ENCODE measurements at regions not wholly inside any gene's neighbourhood (a gene's known extent, or its start where the extent isn't known, plus 50 kb on each side); places are given as distances from the start of the nearest gene placed in this dataset.
A peak's percentile ranks its signal among the peaks of the same experiment; 100 is the strongest.

- peak overlapping the region; percentile 63 for H2AFZ ChIP-seq (ENCODE audit: low read length)
- H3K4me2 ChIP-seq (ENCODE audit: insufficient read depth, low read length), result no peak overlapping the region
- H4K20me1 ChIP-seq (ENCODE audit: insufficient read depth, low read length), result no peaks in the 10 kb centered on the region
- no peak overlapping the region for H3K27ac ChIP-seq (ENCODE audit: low read depth, low read length)
- H3K4me3 ChIP-seq (ENCODE audit: insufficient read depth, low read length), result no peak overlapping the region
- no peaks in the 10 kb centered on the region for H3K4me1 ChIP-seq (ENCODE audit: insufficient read depth, low read length)
- no peak for TF ChIP-seq CTCF (IDR thresholded peaks at IDR 0.05; ENCODE audit: extremely low read depth, low read depth, low read length)
- no peaks in the 10 kb centered on the region for H3K9me3 ChIP-seq (ENCODE audit: low read depth, low read length)
- no peaks in the 10 kb centered on the region for H3K27me3 ChIP-seq (ENCODE audit: insufficient read depth, low read length)
- no peaks in the 10 kb centered on the region for H3K36me3 ChIP-seq (ENCODE audit: insufficient read depth, low read length)
- no peaks in the 10 kb centered on the region for H3K79me2 ChIP-seq (ENCODE audit: insufficient read depth, low read length)
- DNase-seq (ENCODE audit: insufficient read length, low spot score, missing footprints), result no peak
Measured at GRCh38 chr18:11392980-11393885, 216.2 kb upstream of the SLC35G4 start.

DNA sequence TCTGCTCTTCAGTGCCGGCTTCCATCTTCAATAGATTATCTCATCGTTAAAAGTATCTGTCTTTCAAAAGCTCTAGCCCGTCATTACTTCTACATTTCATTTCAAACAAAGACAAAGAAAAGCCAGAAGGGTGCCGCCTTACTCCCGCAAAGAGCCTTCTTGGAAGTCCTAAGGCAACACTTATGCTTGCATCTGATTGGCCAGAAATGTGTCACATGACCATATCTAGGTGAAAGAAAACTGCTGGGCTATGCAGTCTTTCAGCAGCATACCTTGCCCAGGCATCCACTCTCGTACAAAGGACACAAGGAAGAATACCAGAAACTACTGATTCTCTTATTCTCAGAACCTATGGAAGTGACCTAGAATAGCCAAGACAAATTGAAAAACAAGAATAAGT is 217.1 kb upstream of the SLC35G4 start:
- Histone ChIP-seq H3K4me1 (ENCODE audit: insufficient read depth, low read length) (no peaks in the 10 kb centered on the region), H3K36me3 (ENCODE audit: insufficient read depth, low read length) (no peaks in the 10 kb centered on the region), H3K4me2 (ENCODE audit: insufficient read depth, low read length) (no peak overlapping the region), H2AFZ (ENCODE audit: low read length) (no peak overlapping the region), H3K9me3 (ENCODE audit: low read depth, low read length) (no peaks in the 10 kb centered on the region), H4K20me1 (ENCODE audit: insufficient read depth, low read length) (no peaks in the 10 kb centered on the region), H3K27ac (ENCODE audit: low read depth, low read length) (no peak overlapping the region), H3K79me2 (ENCODE audit: insufficient read depth, low read length) (no peaks in the 10 kb centered on the region), H3K4me3 (ENCODE audit: insufficient read depth, low read length) (no peak overlapping the region), H3K27me3 (ENCODE audit: insufficient read depth, low read length) (no peaks in the 10 kb centered on the region)
- DNase-seq (ENCODE audit: insufficient read length, low spot score, missing footprints), result no peak
- no peak for TF ChIP-seq CTCF (IDR thresholded peaks at IDR 0.05; ENCODE audit: extremely low read depth, low read depth, low read length)

GRCh38 chr18:11391661-11392060 is 217.7 kb upstream of the SLC35G4 start:
- H3K36me3 ChIP-seq (ENCODE audit: insufficient read depth, low read length), result no peaks in the 10 kb centered on the region
- H3K27me3 ChIP-seq (ENCODE audit: insufficient read depth, low read length), result no peaks in the 10 kb centered on the region
- H2AFZ ChIP-seq (ENCODE audit: low read length), result no peak overlapping the region
- no peak overlapping the region for H3K4me3 ChIP-seq (ENCODE audit: insufficient read depth, low read length)
- no peaks in the 10 kb centered on the region for H3K79me2 ChIP-seq (ENCODE audit: insufficient read depth, low read length)
- no peaks in the 10 kb centered on the region for H3K9me3 ChIP-seq (ENCODE audit: low read depth, low read length)
- peak overlapping the region; percentile 8 for H3K4me2 ChIP-seq (ENCODE audit: insufficient read depth, low read length)
- H4K20me1 ChIP-seq (ENCODE audit: insufficient read depth, low read length), result no peaks in the 10 kb centered on the region
- TF ChIP-seq CTCF (IDR thresholded peaks at IDR 0.05; ENCODE audit: extremely low read depth, low read depth, low read length), result no peak
- H3K4me1 ChIP-seq (ENCODE audit: insufficient read depth, low read length), result no peaks in the 10 kb centered on the region
- H3K27ac ChIP-seq (ENCODE audit: low read depth, low read length), result no peak overlapping the region
- no peak for DNase-seq (ENCODE audit: insufficient read length, low spot score, missing footprints)

GRCh38 chr18:11388755-11389680 is 220.4 kb upstream of the SLC35G4 start:
- no peak overlapping the region for H3K4me3 ChIP-seq (ENCODE audit: insufficient read depth, low read length)
- no peaks in the 10 kb centered on the region for H3K36me3 ChIP-seq (ENCODE audit: insufficient read depth, low read length)
- no peak overlapping the region for H3K4me2 ChIP-seq (ENCODE audit: insufficient read depth, low read length)

More at GRCh38 chr18:11388755-11389680, 220.4 kb upstream of the SLC35G4 start:
- Histone ChIP-seq H3K27ac (ENCODE audit: low read depth, low read length) (no peak overlapping the region), H3K9me3 (ENCODE audit: low read depth, low read length) (no peaks in the 10 kb centered on the region), H3K27me3 (ENCODE audit: insufficient read depth, low read length) (no peaks in the 10 kb centered on the region), H2AFZ (ENCODE audit: low read length) (no peak overlapping the region), H3K79me2 (ENCODE audit: insufficient read depth, low read length) (no peaks in the 10 kb centered on the region), H3K4me1 (ENCODE audit: insufficient read depth, low read length) (no peaks in the 10 kb centered on the region), H4K20me1 (ENCODE audit: insufficient read depth, low read length) (no peaks in the 10 kb centered on the region)
- TF ChIP-seq CTCF (IDR thresholded peaks at IDR 0.05; ENCODE audit: extremely low read depth, low read depth, low read length), result no peak
- DNase-seq (ENCODE audit: insufficient read length, low spot score, missing footprints), result no peak

Measured in osteoblast (primary cell).